Stimulated activated naive CD8-positive, alpha-beta T cell treated with anti-CD3 and anti-CD28 coated beads, Interleukin-15, Interleukin-2, amounts not matched to agents 100 ng/mL and 50 ng/mL, for 24 hours (primary cell): ENCODE measurements at regions not wholly inside any gene's neighbourhood (a gene's known extent, or its start where the extent isn't known, plus 50 kb on each side); places are given as distances from the start of the nearest gene placed in this dataset.
A peak's percentile ranks its signal among the peaks of the same experiment; 100 is the strongest.
"Not testable (repeated sequence)": the region's sequence is repeated elsewhere in the genome, so short reads cannot be mapped to it uniquely, and the experiment has no call there.

Experiments used
- H3K27ac Mint-ChIP-seq: one replicate; pipeline ENCODE4 v1.8.0; 2021; ENCODE audit warnings: mild to moderate bottlenecking, mixed read lengths
- H3K27me3 Mint-ChIP-seq: one replicate; pipeline ENCODE4 v1.8.0; 2021; ENCODE audit warnings: mixed read lengths
- H3K36me3 Mint-ChIP-seq: one replicate; pipeline ENCODE4 v1.8.0; 2021; ENCODE audit warnings: low read depth, mixed read lengths
- H3K4me1 Mint-ChIP-seq: one replicate; pipeline ENCODE4 v1.8.0; 2021; ENCODE audit warnings: low read depth, mixed read lengths
- H3K4me3 Mint-ChIP-seq: one replicate; pipeline ENCODE4 v1.8.0; 2021; ENCODE audit warnings: mild to moderate bottlenecking, mixed read lengths
- H3K9me3 Mint-ChIP-seq: one replicate; pipeline ENCODE4 v1.8.0; 2021; ENCODE audit warnings: mixed read lengths

DNA sequence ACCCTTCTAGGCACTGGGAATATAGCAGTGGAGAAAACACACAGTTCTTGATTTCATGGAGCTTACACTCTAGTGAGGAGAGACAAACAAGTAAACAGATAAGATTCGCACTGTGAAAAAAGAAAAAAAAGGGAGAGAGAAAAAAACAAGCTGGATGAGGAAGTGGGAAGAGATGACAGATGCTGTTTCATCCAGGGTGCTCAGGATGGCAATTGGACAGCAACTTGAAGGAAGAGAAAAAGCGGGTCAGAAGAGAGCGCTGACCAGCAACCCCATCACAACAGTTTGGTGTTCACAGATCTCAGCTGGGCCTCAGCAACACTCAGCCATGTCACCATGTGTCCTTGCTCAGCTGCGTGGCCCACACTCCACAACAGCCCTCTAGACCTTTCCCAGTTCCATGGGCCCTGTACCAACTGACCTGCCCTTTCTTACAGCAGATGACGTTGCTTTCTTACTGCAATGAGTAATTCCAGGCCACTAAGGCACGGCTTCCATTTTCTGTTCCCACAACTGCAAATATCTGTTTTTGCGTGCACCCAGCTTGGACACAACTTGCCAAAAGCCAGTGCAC lies 230.8 kb downstream of the MEX3B start:
- Mint-ChIP-seq H3K9me3 (no peaks in the 10 kb centered on the region), H3K36me3 (no peaks in the 10 kb centered on the region), H3K27ac (no peak overlapping the region), H3K27me3 (peaks cover 5% of the 10 kb centered on the region), H3K4me1 (no peaks in the 10 kb centered on the region), H3K4me3 (no peak overlapping the region)

DNA sequence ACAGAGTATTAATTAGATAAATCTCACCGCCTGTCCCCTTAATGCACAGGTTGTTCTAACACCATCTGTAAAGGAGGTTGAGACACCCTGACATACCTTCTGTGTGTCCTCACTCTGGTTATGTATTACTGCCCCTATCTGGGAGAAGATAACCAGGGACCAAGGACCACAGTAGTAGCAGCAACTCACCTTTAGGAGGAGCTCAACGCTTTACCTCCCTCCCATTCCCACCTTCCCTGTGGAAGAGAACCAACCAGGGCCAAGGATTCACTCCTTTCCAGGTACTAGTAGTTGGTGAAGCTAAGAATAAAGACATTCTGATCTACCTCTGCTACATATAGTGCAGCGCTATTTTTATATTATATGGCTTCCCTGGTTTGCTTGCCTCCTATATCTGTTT lies 232.6 kb downstream of the MEX3B start:
- H3K4me3 Mint-ChIP-seq, result no peak overlapping the region

DNA sequence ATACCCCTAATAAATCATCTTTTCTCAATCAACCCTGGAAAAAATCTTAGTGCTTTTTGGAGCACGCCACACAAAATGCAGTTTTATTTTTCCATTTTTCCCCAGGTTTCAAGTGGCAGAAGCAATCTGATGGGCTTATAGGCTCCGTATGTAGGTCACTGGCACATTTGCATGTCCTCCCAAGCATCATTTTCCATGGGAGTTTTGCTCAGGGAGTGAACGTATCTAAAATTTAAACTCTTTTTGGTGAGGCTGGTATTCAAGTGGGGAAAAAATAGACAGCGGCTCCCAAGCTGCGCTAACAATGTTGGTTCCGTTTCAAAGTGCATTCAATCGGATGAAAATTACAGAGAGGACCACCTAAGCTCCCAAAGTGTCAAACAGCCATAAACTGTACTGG lies 233.4 kb downstream of the MEX3B start:
- no peak overlapping the region for H3K27ac Mint-ChIP-seq
- no peaks in the 10 kb centered on the region for H3K9me3 Mint-ChIP-seq
- H3K4me1 Mint-ChIP-seq, result no peaks in the 10 kb centered on the region
- H3K27me3 Mint-ChIP-seq, result peaks cover 1% of the 10 kb centered on the region
- no peak overlapping the region for H3K4me3 Mint-ChIP-seq
- no peaks in the 10 kb centered on the region for H3K36me3 Mint-ChIP-seq

More for the DNA sequence above, 232.6 kb downstream of the MEX3B start:
- peaks cover 4% of the 10 kb centered on the region for H3K27me3 Mint-ChIP-seq
- no peaks in the 10 kb centered on the region for H3K9me3 Mint-ChIP-seq
- no peaks in the 10 kb centered on the region for H3K36me3 Mint-ChIP-seq
- no peak overlapping the region for H3K27ac Mint-ChIP-seq
- H3K4me1 Mint-ChIP-seq, result no peaks in the 10 kb centered on the region

DNA sequence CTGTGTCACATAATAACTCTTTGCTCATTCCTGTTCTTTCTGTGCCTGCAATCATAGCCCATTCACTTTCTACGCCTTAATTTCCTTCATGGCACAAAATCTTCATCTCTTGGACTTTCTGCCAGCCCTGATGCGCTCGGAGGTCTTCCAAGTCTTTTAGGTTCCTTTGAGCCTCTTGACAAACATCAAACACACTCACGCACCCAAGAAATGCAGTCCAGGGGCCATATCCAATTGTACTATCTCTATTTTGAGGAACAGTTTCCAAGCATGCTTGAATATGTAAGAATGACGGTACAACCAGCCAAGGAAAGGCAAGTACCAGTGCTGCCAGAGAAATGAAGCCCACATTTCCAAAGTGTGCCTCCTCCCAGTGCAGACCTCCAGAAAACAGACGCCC lies 234.1 kb downstream of the MEX3B start:
- no peaks in the 10 kb centered on the region for H3K9me3 Mint-ChIP-seq
- no peak overlapping the region for H3K27ac Mint-ChIP-seq
- no peak overlapping the region for H3K4me3 Mint-ChIP-seq
- H3K4me1 Mint-ChIP-seq, result no peaks in the 10 kb centered on the region
- no peaks in the 10 kb centered on the region for H3K27me3 Mint-ChIP-seq
- no peaks in the 10 kb centered on the region for H3K36me3 Mint-ChIP-seq

DNA sequence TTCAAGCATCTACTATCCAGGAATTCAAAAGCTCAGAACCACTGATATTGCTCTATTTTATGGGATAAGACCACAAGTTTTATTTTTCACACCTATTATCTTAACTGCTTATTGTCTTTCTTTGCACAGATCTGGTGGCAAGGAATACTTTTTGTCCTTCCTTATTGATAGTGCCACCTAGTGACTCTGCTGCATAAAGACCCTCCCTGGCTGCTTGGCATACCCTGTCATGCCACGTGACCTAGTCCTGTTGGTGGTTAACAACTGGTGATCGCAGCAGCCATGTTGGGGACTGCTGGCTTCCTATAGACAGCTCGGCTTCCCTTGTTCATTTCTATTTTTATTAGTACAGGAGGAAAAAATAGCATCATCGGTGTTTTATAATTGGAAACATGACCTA lies 236.3 kb downstream of the MEX3B start:
- no peaks in the 10 kb centered on the region for H3K9me3 Mint-ChIP-seq
- H3K36me3 Mint-ChIP-seq, result no peaks in the 10 kb centered on the region
- H3K27me3 Mint-ChIP-seq, result no peaks in the 10 kb centered on the region

DNA sequence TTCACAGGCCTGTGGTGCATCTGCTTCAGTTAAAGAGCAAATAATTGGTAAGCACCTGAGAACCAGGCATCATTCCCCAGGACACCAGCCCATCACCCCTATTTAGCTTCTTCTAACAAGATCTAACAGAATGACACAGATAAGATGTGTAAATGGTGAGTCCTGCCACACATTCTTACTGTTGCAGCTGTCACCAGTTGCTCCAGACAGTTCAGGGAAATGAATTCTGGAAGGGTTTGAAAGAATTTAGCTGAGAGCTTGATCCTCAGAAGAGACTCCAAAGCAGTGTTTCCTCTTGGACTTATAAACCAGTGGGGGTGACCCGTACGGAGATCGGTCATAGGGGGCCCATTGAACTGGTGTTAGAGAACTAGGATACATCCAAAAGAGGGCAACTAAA lies 238.0 kb downstream of the MEX3B start:
- no peak overlapping the region for H3K4me3 Mint-ChIP-seq
- H3K36me3 Mint-ChIP-seq, result no peaks in the 10 kb centered on the region
- no peaks in the 10 kb centered on the region for H3K9me3 Mint-ChIP-seq
- no peaks in the 10 kb centered on the region for H3K27me3 Mint-ChIP-seq
- H3K4me1 Mint-ChIP-seq, result no peaks in the 10 kb centered on the region
- no peak overlapping the region for H3K27ac Mint-ChIP-seq

More for the DNA sequence above, 236.3 kb downstream of the MEX3B start:
- Mint-ChIP-seq H3K27ac (peak overlapping the region; percentile 29), H3K4me3 (no peak overlapping the region), H3K4me1 (no peaks in the 10 kb centered on the region)

DNA sequence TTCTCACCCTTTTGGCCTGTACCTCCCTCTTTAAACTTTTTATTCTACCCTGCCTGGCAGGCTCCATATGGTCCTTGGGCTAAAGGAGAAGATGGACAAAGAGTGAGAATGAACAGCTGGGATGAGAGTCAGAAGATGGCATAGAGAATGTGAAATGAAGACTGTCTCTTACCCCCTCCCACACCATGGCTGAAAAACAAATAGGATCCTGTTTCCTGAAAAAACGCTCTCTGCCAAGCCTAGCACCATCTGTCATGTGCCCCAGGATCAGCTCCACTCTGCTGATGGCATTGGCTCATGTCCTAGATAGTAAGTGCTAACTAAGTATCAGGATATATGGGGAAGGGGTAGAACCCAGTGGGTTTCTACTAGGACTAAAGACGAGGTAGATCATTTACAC lies 238.6 kb downstream of the MEX3B start:
- no peaks in the 10 kb centered on the region for H3K9me3 Mint-ChIP-seq
- H3K36me3 Mint-ChIP-seq, result no peaks in the 10 kb centered on the region
- H3K27ac Mint-ChIP-seq, result no peak overlapping the region
- H3K27me3 Mint-ChIP-seq, result no peaks in the 10 kb centered on the region
- H3K4me3 Mint-ChIP-seq, result no peak overlapping the region
- H3K4me1 Mint-ChIP-seq, result no peaks in the 10 kb centered on the region

DNA sequence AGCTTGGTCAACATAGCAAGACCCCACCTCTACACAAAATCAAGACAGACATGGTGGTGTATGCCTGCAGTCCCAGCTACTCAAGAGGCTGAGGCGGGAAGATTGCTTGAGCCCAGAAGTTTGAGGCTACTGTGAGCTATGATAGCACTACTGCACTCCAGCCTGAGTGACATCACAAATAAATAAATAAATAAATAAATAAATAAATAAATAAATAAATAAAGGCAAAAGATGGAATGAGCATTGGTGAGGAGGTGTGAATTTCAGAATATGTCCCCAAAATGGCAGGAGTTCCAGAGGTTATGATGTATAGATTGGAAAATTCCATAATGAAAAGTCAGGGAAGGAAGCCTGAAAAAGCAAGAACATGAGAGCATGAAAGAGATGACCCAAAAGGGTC lies 249.9 kb downstream of the MEX3B start:
- no peak overlapping the region for H3K27ac Mint-ChIP-seq

DNA sequence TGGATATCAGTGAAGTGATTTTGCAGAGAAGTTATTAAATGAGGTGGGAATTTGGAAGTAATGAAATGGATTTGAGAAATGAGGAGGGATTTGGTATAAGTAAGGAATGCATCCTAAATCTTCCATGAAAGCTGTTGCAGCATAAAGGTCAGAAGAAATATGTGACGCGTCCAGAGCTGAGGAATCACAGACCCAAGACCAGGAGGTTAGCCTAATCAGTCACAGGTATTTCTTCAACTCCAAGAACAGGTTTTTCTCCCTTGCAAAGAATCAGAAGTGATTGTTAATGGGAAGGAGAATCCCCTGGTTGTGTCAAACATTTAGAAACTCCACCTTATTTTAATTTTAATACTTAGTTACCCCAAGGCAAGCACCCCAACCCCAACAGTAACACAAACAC lies 253.2 kb downstream of the MEX3B start:
- no peaks in the 10 kb centered on the region for H3K27me3 Mint-ChIP-seq
- H3K4me1 Mint-ChIP-seq, result no peaks in the 10 kb centered on the region
- H3K36me3 Mint-ChIP-seq, result no peaks in the 10 kb centered on the region
- no peak overlapping the region for H3K4me3 Mint-ChIP-seq
- no peak overlapping the region for H3K27ac Mint-ChIP-seq
- no peaks in the 10 kb centered on the region for H3K9me3 Mint-ChIP-seq

More for the DNA sequence above, 249.9 kb downstream of the MEX3B start:
- Mint-ChIP-seq H3K27me3 (no peaks in the 10 kb centered on the region), H3K9me3 (no peaks in the 10 kb centered on the region), H3K4me3 (no peak overlapping the region), H3K36me3 (no peaks in the 10 kb centered on the region), H3K4me1 (no peaks in the 10 kb centered on the region)

DNA sequence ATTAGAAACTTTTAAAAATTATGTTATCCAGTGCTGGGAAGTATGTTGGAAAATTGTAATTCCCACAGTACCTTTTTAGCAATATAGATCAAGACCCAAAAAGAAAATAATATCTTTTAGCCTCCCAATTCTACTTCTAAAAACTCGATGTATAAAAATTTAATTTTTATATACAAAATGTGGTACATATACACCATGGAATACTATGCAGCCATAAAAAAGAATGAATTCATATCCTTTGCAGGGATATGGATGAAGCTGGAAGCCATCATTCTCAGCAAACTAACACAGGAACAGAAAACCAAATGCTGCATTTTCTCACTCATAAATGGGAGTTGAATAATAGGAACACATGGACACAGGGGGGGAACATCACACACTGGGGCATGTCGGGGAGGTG lies 254.5 kb downstream of the MEX3B start:
- not testable (repeated sequence) for H3K27ac Mint-ChIP-seq, H3K27me3 Mint-ChIP-seq, H3K4me3 Mint-ChIP-seq, H3K4me1 Mint-ChIP-seq, H3K36me3 Mint-ChIP-seq, H3K9me3 Mint-ChIP-seq

DNA sequence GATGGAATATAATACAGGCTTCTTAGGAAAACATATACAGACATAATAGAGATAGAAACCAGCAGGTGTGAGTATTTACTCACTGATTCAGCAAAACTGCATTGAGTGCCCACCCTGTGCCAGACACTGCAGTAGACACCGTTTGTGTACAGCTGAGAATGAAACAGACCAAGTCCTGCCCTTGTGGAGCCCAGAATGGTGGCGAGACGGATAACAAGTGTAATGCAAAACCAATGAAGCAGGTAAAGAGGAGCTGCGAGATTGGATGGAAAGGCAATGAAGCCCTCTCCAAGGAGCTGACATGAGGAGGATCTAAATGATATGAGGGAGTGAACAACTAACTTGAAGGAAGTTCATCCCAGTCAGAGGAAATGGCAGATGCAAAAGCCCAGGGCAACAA lies 256.4 kb downstream of the MEX3B start:
- no peaks in the 10 kb centered on the region for H3K4me1 Mint-ChIP-seq
- H3K27me3 Mint-ChIP-seq, result peaks cover 5% of the 10 kb centered on the region
- H3K4me3 Mint-ChIP-seq, result no peak overlapping the region
- H3K27ac Mint-ChIP-seq, result no peak overlapping the region
- H3K36me3 Mint-ChIP-seq, result no peaks in the 10 kb centered on the region
- no peaks in the 10 kb centered on the region for H3K9me3 Mint-ChIP-seq

DNA sequence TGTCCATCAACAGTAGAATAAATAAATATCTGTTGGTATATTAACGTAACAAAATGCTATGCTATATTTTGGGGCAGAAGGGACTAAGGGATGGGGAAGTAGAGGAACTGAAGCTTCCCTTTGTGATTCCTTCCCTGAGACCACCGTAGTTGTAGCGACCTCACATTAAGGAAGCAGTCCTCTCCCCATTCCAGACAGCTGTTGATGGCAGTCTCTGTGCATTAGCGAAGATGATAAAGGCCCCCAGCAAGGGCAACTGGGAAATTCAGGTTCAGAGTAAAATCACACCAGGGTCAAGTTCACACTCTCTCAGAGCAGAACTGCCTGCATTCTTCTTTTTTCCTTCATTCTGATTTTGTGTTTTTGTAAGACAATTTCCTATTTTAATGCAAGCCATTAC lies 259.0 kb downstream of the MEX3B start:
- Mint-ChIP-seq H3K27me3 (peaks cover 5% of the 10 kb centered on the region), H3K4me3 (no peak overlapping the region), H3K27ac (no peak overlapping the region), H3K36me3 (no peaks in the 10 kb centered on the region), H3K9me3 (no peaks in the 10 kb centered on the region), H3K4me1 (no peaks in the 10 kb centered on the region)

DNA sequence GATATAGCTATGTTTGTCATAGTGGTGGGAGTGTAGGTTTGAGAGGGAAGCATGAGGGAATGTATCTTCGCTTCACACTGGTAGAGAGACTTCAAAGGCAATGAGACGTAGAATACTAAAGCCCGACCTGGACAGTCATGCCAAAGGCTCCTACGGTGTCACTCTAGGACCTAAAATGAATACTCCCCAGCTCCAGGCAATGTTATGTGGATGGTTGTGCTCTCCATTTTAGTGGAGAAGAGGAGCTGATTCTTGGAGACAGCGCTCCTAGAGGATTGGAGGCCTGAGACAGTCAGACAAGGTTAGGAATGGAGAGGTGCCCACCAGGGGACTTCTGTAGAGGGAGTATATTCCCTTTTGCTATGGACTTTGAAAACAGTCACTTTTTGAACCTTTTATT lies 260.1 kb downstream of the MEX3B start:
- Mint-ChIP-seq H3K36me3 (no peaks in the 10 kb centered on the region), H3K4me3 (no peak overlapping the region), H3K9me3 (no peaks in the 10 kb centered on the region), H3K27ac (no peak overlapping the region), H3K27me3 (peaks cover 5% of the 10 kb centered on the region), H3K4me1 (no peaks in the 10 kb centered on the region)

DNA sequence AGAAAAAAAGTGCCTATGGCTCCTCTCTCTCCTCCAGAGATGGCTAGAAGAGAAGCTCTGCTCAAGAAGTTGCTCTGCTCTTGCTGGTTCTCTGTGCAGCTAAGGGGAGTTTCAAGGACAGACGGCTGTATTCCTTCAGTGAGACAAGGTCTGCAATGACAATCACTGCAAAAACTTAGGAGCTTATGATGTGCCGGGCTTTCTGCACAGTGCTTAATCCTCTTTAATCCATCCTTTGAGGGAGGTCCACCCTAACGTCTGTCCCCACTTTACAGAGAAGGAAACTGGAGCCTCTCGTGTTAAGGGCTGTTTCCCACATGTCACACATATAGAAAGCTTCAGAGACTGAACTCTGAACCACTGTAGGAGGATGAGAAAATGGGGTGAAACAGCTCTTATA lies 260.6 kb downstream of the MEX3B start:
- Mint-ChIP-seq H3K27ac (no peak overlapping the region), H3K4me1 (no peaks in the 10 kb centered on the region), H3K27me3 (peaks cover 5% of the 10 kb centered on the region), H3K36me3 (no peaks in the 10 kb centered on the region), H3K4me3 (no peak overlapping the region), H3K9me3 (no peaks in the 10 kb centered on the region)

DNA sequence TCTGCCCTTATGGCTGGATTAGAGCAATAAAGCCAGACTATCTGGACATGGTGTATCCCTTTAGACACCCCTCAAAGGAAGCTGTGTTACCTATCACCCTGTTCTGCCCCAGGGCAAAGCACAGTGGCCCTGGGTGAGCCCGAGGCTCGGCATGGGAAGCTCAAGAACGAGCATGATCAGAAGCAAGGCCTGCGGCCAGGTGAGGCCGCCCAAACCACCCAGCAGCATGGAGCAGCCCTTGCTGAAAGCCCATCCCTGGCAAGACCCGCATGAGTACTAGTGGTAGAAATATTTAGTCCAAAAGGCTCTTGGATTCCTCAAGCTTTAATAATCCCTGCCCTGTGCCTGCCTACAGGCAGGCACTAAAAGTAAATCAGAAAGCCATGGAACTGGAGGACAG lies 261.1 kb downstream of the MEX3B start:
- peaks cover 5% of the 10 kb centered on the region for H3K27me3 Mint-ChIP-seq
- no peaks in the 10 kb centered on the region for H3K36me3 Mint-ChIP-seq
- H3K27ac Mint-ChIP-seq, result no peak overlapping the region
- no peak overlapping the region for H3K4me3 Mint-ChIP-seq
- H3K9me3 Mint-ChIP-seq, result no peaks in the 10 kb centered on the region
- H3K4me1 Mint-ChIP-seq, result no peaks in the 10 kb centered on the region

DNA sequence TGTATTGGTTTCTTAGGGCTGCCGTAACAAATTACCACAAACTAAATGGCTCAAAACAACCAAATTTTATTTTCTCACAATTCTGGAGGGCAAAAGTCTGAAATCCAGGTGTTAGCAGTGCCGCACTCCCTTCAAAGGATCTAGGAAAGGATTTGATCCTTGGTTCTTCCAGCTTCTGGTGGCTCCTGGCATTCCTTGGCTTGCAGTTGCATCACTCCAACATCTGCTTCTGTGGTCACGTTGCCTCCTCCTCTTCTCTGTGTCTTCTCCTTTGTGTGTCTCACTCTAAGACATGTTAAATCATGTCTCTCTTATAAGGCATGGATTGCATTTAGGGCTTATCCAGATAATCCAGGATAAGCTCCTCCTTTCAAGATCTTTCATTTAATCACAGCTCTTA lies 262.2 kb downstream of the MEX3B start:
- H3K27ac Mint-ChIP-seq, result no peak overlapping the region
- H3K9me3 Mint-ChIP-seq, result no peaks in the 10 kb centered on the region
- no peaks in the 10 kb centered on the region for H3K4me1 Mint-ChIP-seq
- peaks cover 10% of the 10 kb centered on the region for H3K27me3 Mint-ChIP-seq
- H3K4me3 Mint-ChIP-seq, result no peak overlapping the region
- no peaks in the 10 kb centered on the region for H3K36me3 Mint-ChIP-seq
